ENCODE measurements at regions not wholly inside any gene's neighbourhood (a gene's known extent, or its start where the extent isn't known, plus 50 kb on each side); places are given as distances from the start of the nearest gene placed in this dataset.

DNA sequence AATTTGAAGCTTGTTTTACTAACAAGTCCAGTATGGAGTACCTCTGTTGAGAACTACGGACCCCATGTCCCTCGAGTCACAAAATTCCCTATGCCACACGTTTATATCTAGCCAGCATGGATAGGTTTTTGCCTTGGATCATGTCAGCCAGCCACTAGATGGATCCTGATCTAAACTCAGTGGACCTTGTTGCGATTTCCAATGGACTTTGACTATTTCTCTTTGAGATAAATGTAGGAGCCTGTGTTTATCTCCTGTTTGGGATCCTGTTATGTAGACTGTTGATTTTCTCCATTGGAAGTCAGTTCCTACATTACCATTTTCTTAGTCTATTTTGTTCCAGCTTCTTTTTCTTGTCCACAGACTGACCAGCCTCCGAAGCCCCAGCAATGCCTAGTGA is 127.1 kb upstream of the BMAL1 start:
- TF ChIP-seq, protein P1, sequence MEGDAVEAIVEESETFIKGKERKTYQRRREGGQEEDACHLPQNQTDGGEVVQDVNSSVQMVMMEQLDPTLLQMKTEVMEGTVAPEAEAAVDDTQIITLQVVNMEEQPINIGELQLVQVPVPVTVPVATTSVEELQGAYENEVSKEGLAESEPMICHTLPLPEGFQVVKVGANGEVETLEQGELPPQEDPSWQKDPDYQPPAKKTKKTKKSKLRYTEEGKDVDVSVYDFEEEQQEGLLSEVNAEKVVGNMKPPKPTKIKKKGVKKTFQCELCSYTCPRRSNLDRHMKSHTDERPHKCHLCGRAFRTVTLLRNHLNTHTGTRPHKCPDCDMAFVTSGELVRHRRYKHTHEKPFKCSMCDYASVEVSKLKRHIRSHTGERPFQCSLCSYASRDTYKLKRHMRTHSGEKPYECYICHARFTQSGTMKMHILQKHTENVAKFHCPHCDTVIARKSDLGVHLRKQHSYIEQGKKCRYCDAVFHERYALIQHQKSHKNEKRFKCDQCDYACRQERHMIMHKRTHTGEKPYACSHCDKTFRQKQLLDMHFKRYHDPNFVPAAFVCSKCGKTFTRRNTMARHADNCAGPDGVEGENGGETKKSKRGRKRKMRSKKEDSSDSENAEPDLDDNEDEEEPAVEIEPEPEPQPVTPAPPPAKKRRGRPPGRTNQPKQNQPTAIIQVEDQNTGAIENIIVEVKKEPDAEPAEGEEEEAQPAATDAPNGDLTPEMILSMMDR (IDR thresholded peaks at IDR 0.05; ENCODE audit: low read depth, low read length) = no peak
- no peak for TF ChIP-seq POLR2A (IDR thresholded peaks at IDR 0.05; ENCODE audit: extremely low read depth, insufficient read length)
